ENCODE measurements at regions not wholly inside any gene's neighbourhood (a gene's known extent, or its start where the extent isn't known, plus 50 kb on each side); places are given as distances from the start of the nearest gene placed in this dataset.

GRCh38 chr10:78316451-78316931, 282.8 kb downstream of the RPS24 start:
- TF ChIP-seq CTCF (IDR thresholded peaks at IDR 0.05) (no peak), POLR2A (IDR thresholded peaks at IDR 0.05) (no peak)

Data from thyroid gland (tissue), 4 donors.